ENCODE measurements at regions not wholly inside any gene's neighbourhood (a gene's known extent, or its start where the extent isn't known, plus 50 kb on each side); places are given as distances from the start of the nearest gene placed in this dataset.

DNA sequence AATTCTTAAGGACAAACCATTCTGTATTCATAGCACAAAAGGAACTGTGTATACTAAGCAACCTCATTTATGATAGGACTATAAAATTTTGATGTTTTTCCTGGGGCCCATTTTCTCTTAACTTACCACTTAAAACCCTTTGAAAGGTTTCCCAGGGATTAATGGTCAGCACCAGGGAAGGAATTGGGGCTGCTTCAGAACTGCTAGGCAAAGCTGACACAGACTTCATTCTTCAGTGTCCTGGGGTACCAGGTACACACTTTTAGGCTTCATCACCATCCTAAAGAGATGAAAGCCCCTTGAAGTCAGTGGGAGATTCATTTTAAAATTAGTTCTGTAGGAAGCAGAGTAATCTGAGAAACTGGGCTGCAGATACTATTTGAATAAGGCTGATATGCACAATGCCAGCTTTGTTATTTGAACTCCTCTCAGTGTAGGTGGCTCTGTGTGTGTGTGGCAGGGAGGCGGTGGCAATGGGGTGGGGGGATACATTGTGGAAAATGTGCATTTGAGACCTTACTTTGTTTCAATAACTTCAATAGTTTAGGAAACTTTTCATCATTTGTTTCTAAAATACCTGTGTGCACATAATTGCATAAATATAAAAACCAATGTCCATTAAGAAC, 329.3 kb upstream of the DCN start:
- no peak for ATAC-seq

DNA sequence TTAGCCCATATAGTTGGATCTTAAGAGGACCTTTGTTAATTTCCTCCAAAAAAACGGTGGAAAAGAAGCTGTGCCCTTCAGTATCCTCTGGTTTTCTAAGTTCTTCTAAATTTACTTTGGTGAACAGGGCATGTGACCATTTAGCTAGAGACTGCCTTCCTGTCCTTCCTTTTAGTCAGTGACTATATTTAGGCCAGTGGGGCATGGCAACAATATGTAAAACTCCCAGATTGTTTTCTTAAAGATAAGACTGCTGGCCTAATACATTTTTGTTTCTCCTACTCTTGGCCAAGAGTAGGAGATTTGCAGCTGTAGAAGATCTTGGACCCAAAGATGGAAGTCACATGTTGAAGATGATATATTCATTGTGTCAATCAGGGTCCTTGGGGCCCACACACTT, 325.1 kb upstream of the DCN start:
- H3K27ac Mint-ChIP-seq = no peak overlapping the region
- no peaks in the 10 kb centered on the region for H3K9me3 Mint-ChIP-seq
- no peaks in the 10 kb centered on the region for H3K36me3 Mint-ChIP-seq (ENCODE audit: low read depth)
- DNase-seq = no peak
- no peak for ATAC-seq
- H3K4me1 Mint-ChIP-seq = no peaks in the 10 kb centered on the region
- no peaks in the 10 kb centered on the region for H3K27me3 Mint-ChIP-seq
- H3K4me3 Mint-ChIP-seq = no peak overlapping the region

More for the DNA sequence above, 329.3 kb upstream of the DCN start:
- Mint-ChIP-seq H3K4me1 (no peaks in the 10 kb centered on the region), H3K36me3 (ENCODE audit: low read depth) (no peaks in the 10 kb centered on the region), H3K27me3 (peaks cover 6% of the 10 kb centered on the region), H3K9me3 (no peaks in the 10 kb centered on the region), H3K27ac (no peak overlapping the region), H3K4me3 (no peak overlapping the region)
- DNase-seq = no peak

DNA sequence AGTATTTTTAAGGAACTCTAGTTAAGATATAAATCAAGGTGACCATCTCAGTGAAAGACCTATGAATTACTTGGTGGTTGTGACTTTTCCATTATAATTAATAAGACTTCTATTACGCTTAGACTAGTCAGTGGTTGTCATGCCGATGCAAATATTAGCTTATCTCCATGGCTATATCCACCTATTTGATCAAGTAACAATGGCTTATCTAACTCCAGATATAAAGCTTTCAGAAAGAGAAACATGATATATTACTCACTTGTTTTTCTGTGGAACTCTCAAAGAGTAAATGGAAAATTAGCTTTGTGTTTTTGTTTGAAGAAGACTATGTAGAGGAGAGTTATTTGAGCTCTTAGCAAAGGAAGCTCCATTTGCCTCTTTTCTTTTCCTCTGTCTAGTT, 323.8 kb upstream of the DCN start:
- no peak for DNase-seq
- ATAC-seq = no peak
- Mint-ChIP-seq H3K4me1 (no peaks in the 10 kb centered on the region), H3K27me3 (no peaks in the 10 kb centered on the region), H3K27ac (no peak overlapping the region), H3K36me3 (ENCODE audit: low read depth) (no peaks in the 10 kb centered on the region), H3K4me3 (no peak overlapping the region), H3K9me3 (no peaks in the 10 kb centered on the region)

DNA sequence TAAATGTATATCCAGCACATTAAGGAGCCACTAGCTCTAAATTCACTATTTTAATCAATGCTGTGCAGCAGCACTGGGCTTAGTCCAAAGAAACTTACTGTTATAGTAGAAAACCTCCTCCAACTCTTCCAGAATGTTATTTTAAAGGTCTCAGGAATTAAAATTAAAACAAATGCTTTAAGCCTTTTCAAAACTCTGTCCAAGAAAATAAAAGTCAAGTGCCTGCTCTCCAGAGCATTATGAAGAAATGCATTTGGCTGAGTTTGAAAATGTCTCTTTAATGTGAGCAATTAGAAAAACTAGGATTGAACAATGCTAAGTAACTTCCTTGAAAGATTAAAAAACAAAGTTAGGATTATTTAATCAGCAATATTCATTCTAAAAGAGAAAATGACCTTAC, 322.4 kb upstream of the DCN start:
- no peaks in the 10 kb centered on the region for H3K36me3 Mint-ChIP-seq (ENCODE audit: low read depth)
- no peaks in the 10 kb centered on the region for H3K4me1 Mint-ChIP-seq
- no peaks in the 10 kb centered on the region for H3K27me3 Mint-ChIP-seq
- H3K9me3 Mint-ChIP-seq = no peaks in the 10 kb centered on the region
- no peak for DNase-seq
- ATAC-seq = no peak
- no peak overlapping the region for H3K27ac Mint-ChIP-seq
- no peak overlapping the region for H3K4me3 Mint-ChIP-seq

DNA sequence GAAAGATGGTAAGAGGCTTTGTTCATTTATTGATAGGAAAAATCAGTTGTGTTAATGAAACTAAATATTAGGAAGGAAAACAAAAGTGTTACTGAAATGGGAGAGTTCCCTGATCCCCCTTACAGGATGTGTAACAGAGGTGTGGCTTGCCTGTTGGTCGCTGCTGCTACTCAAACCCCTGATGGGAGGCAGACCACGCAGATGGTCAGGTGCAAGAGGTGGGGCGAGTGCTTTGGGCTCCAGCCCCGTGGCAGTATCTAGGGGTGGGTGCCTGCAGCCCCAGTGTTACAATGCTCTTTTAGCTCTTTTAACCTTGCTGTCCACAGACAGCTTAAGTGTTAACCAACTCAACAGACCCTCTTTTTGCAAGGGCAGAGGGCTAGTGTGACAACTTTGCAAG, 319.6 kb upstream of the DCN start:
- Mint-ChIP-seq H3K9me3 (no peaks in the 10 kb centered on the region), H3K27ac (no peak overlapping the region), H3K36me3 (ENCODE audit: low read depth) (no peaks in the 10 kb centered on the region), H3K27me3 (no peaks in the 10 kb centered on the region), H3K4me3 (no peak overlapping the region), H3K4me1 (no peaks in the 10 kb centered on the region)
- no peak for ATAC-seq
- DNase-seq = no peak

DNA sequence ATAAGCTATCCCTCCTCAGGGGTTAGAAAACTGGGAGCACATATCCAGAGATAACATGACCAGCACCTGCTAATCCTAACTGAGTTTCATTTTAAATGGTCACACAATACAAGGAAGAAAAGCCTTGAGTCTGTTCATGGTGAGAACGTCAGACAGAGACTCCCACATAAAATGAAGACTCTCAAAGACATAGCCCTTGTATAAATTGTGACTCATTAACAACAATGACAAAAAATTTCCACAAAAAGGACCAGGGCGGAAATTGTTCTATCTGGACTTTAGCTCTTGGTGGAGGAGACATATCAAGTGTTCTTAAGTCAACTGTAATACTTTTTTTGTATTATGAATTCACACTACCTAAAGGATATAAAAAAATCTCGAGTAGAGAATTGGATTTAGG, 313.7 kb upstream of the DCN start:
- Mint-ChIP-seq H3K27ac (no peak overlapping the region), H3K27me3 (no peaks in the 10 kb centered on the region), H3K36me3 (ENCODE audit: low read depth) (no peaks in the 10 kb centered on the region), H3K4me1 (peaks cover 10% of the 10 kb centered on the region), H3K9me3 (no peaks in the 10 kb centered on the region), H3K4me3 (no peak overlapping the region)
- DNase-seq (no peak), ATAC-seq (peak; percentile 28)

DNA sequence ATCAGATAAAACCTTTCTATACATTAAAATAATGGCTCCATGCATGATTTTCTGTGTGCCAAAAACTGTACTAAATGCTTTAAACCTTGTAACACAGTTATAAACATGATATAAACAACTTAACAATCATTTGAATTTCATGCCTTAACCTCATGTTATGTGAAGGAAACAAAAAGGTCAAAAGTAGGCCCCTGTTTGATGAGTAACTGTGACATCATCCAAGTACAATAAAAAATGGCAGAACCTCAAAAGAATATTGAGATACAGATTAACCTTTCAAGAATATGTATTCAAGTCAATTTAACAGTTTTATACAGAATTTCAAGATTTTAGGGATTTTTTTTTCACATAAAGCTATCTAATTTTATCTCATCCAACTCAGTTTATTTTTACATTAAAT, 310.7 kb upstream of the DCN start:
- ATAC-seq = peak; percentile 40
- no peaks in the 10 kb centered on the region for H3K36me3 Mint-ChIP-seq (ENCODE audit: low read depth)

DNA sequence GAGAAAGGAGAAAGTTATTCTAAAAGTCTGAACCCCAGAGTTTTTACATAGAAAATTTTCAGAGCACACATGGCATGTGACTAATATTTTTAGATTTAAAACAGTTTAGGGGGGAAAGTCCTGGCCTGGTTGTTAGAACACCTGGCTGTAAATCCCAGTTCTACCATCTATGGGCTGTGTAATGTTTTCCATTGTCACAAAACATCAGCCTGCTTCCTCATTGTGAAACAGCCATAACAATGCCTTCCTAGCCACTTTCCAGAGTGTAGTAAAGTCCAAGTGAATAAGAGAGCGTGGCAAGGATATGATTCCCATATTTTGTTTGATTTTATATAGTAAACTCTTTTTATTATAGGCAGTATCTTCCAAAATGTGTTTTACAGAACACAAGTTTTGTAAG, 310.0 kb upstream of the DCN start:
- H3K4me1 Mint-ChIP-seq = peaks cover 10% of the 10 kb centered on the region
- no peak for DNase-seq
- H3K36me3 Mint-ChIP-seq (ENCODE audit: low read depth) = no peaks in the 10 kb centered on the region
- ATAC-seq = peak; percentile 61
- no peaks in the 10 kb centered on the region for H3K9me3 Mint-ChIP-seq
- H3K27ac Mint-ChIP-seq = peak overlapping the region; percentile 65
- no peaks in the 10 kb centered on the region for H3K27me3 Mint-ChIP-seq
- no peak overlapping the region for H3K4me3 Mint-ChIP-seq

More for the DNA sequence above, 310.7 kb upstream of the DCN start:
- H3K9me3 Mint-ChIP-seq = no peaks in the 10 kb centered on the region
- no peak for DNase-seq
- H3K4me3 Mint-ChIP-seq = no peak overlapping the region
- no peaks in the 10 kb centered on the region for H3K27me3 Mint-ChIP-seq
- H3K4me1 Mint-ChIP-seq = peaks cover 10% of the 10 kb centered on the region
- peak overlapping the region; percentile 35 for H3K27ac Mint-ChIP-seq

DNA sequence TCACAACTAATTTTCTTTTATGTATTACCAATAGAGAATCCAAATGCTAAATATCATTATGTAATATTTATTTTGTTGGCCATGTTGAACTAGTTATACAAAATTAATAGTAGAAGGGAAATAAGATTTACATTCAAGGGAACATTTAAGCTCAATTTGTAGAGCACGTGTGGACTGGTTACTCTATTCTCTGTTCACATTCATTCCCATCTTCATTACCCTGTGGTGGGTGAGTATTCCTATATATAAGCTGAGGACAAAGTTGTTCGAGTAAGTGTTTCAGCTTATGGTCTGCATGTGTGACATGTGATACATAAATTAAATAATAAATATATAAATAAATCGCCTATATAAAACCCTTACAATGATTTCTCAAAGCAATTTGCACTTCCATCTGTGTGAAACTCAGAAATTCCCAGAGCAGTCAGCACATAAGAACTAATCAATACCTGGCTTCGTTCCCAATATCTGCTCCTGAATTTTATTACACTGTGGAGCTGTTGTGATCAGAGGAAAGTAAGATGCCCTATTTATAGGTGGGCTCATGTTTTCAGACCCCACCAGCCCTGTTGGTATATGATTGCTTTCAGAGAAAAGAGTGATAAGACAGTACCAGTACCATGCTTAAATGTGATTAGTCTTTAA, 308.2 kb upstream of the DCN start:
- Mint-ChIP-seq H3K4me1 (peaks cover 10% of the 10 kb centered on the region), H3K9me3 (no peaks in the 10 kb centered on the region), H3K4me3 (no peak overlapping the region), H3K27me3 (peaks cover 2% of the 10 kb centered on the region), H3K27ac (no peak overlapping the region), H3K36me3 (ENCODE audit: low read depth) (no peaks in the 10 kb centered on the region)
- DNase-seq = no peak
- no peak for ATAC-seq

DNA sequence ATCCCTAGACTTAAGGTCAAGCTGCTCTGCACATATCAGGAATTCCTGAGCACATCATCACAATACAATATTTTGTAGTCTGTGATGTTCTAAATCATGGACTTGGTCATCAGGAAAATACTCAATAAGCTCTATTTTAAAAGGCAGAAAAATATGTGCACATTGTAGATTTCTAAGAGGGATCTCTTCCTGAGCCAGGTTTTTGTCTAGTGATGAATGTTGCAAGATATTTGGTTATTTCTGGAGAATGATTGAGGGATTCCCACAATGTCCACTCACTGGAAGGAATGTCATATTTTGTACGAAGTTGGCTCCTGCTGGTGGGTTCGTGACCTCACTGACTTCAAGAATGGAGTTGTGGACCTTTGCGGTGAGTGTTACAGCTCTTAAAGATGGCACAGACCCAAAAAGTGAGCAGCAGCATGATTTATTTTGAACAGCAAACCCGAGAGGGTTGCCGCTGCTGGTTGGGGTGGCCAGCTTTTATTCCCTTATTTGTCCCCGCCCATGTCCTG, 300.9 kb upstream of the DCN start:
- Mint-ChIP-seq H3K27me3 (peaks cover 2% of the 10 kb centered on the region), H3K9me3 (no peaks in the 10 kb centered on the region), H3K4me3 (no peak overlapping the region), H3K36me3 (ENCODE audit: low read depth) (no peaks in the 10 kb centered on the region), H3K27ac (no peak overlapping the region), H3K4me1 (no peaks in the 10 kb centered on the region)
- DNase-seq (no peak), ATAC-seq (no peak)

DNA sequence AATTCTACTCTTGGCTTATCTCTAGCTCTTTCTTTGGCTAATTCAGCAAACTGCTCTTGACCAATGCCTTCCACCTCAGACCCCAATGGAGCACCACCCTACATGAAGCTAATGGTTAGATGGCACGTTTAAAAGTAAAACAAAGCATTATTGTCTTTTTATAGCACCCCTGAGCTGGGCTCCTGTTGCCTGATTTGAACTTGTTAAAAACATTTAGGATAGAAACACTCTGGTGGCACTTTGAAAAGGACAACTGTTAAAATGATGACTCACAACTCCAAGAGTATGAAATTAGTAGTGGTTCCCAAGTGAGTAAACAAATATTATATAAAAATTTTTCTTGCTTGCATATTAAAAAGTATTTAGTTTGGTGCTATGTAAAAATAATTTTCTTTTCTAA, 299.6 kb upstream of the DCN start:
- ATAC-seq (no peak), DNase-seq (no peak)
- no peak overlapping the region for H3K4me3 Mint-ChIP-seq
- no peak overlapping the region for H3K27ac Mint-ChIP-seq
- H3K27me3 Mint-ChIP-seq = peaks cover 2% of the 10 kb centered on the region
- no peaks in the 10 kb centered on the region for H3K9me3 Mint-ChIP-seq
- H3K36me3 Mint-ChIP-seq (ENCODE audit: low read depth) = no peaks in the 10 kb centered on the region
- no peaks in the 10 kb centered on the region for H3K4me1 Mint-ChIP-seq

DNA sequence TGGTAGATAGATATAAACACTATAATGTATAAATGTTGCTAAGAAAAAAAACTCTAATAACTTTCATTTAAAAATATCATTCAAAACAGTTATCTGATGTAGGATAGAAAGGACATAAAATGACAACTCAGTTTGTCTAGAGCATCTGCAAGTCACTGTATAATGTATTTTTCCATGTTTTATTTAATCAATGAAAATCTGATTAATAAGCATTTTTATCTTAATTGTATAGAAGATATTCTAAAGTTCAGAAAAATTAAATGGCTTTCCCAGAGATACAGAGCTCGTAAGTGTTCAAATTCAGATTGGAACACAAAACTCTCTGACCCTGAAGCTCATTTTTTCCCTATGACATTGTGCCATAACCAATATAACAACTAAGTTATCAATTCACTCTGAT, 295.9 kb upstream of the DCN start:
- H3K4me3 Mint-ChIP-seq = no peak overlapping the region
- H3K27me3 Mint-ChIP-seq = no peaks in the 10 kb centered on the region
- H3K36me3 Mint-ChIP-seq (ENCODE audit: low read depth) = no peaks in the 10 kb centered on the region
- H3K27ac Mint-ChIP-seq = no peak overlapping the region
- H3K9me3 Mint-ChIP-seq = no peaks in the 10 kb centered on the region
- H3K4me1 Mint-ChIP-seq = no peaks in the 10 kb centered on the region
- DNase-seq (no peak), ATAC-seq (no peak)

DNA sequence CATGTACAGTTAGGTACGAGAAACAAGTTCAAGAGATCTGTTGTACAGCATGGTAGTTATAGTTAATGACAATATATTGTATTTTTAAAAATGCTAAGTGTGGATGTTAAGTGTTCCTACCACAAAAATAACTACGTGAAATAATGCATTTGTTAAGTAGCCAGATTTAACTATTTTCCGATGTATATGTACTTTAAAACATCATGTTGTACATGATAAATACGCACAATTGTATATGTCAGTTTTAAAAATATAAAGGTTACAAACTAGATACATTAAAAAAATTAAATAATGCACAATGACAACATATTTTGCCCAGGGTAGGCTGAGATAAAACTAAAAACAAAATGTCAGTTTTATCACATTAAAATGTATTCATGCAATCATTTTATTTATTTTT, 285.1 kb upstream of the DCN start:
- Mint-ChIP-seq H3K36me3 (ENCODE audit: low read depth) (no peaks in the 10 kb centered on the region), H3K27me3 (no peaks in the 10 kb centered on the region), H3K27ac (no peak overlapping the region), H3K4me1 (no peaks in the 10 kb centered on the region), H3K9me3 (no peaks in the 10 kb centered on the region), H3K4me3 (no peak overlapping the region)
- DNase-seq = no peak
- ATAC-seq = no peak

DNA sequence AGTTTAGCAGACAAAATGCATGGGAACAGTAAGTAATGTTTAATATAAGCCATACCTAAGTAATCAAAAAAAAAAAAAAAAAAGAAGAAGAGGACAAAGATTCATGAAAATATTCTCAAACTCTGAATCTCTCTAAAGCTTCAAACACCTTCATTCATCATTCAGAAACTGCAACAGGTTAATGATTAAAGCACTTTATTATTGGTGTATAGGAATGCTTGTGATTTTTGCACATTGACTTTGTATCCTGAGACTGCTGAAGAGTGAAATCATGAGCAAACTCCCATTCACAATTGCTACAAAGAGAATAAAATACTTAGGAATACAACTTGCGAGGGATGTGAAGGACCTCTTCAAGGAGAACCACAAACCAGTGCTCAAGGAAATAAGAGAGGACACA, 278.4 kb upstream of the DCN start:
- Mint-ChIP-seq H3K4me1 (no peaks in the 10 kb centered on the region), H3K36me3 (ENCODE audit: low read depth) (no peaks in the 10 kb centered on the region), H3K27ac (no peak overlapping the region), H3K27me3 (peaks cover 10% of the 10 kb centered on the region), H3K9me3 (peaks cover 4% of the 10 kb centered on the region), H3K4me3 (no peak overlapping the region)
- ATAC-seq (no peak), DNase-seq (no peak)

DNA sequence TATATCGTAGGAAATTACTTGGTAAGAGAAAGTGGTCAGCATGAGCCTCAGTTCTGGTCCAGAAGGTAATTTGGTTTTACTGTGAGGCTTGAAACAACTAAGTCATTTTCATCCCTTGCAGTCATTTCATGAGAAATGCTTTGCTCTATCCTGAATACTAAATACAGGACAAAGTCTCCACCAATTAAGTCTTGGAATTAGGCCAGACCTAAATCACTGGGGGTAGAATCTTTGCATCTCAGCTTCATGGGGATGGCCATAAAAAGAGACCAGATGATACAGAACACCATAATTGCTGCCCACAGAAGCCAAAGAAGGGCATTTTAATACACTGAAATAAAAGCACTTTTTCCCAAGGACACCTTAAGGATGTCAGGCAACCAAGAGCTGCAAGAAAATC, 277.9 kb upstream of the DCN start:
- no peak overlapping the region for H3K27ac Mint-ChIP-seq
- H3K4me3 Mint-ChIP-seq = no peak overlapping the region
- DNase-seq (no peak), ATAC-seq (no peak)
- H3K9me3 Mint-ChIP-seq = peaks cover 4% of the 10 kb centered on the region
- H3K4me1 Mint-ChIP-seq = no peaks in the 10 kb centered on the region
- peaks cover 10% of the 10 kb centered on the region for H3K27me3 Mint-ChIP-seq
- no peaks in the 10 kb centered on the region for H3K36me3 Mint-ChIP-seq (ENCODE audit: low read depth)
